Prostate gland (tissue), 2 donors: ENCODE measurements at regions not wholly inside any gene's neighbourhood (a gene's known extent, or its start where the extent isn't known, plus 50 kb on each side); places are given as distances from the start of the nearest gene placed in this dataset.

Experiments
- POLR2A ChIP-seq: fragments of 450-650 bp; IDR thresholded peaks from one replicate; pipeline ENCODE4 v1.6.1; 2016; ENCODE audit warnings: antibody characterized with exemption, mild to moderate bottlenecking
- POLR2AphosphoS5 ChIP-seq: sonication (generic); formaldehyde crosslinking; IDR thresholded peaks from one replicate; pipeline ENCODE4 v1.6.1; 2017; ENCODE audit warnings: antibody characterized with exemption
- TF ChIP-seq, protein P1 (sequence below), 4 experiments: fragments of 200-600 bp in 2 of 4; fragments of 450-650 bp in 2 of 4; sonication (generic) in 2 of 4; IDR thresholded peaks; 1 replicate in 3 of 4; 2 replicates in 1 of 4; pipeline ENCODE4 v1.5.1; 2016 to 2019; ENCODE audit warnings: antibody characterized with exemption in 4 of 4, mild to moderate bottlenecking in 2 of 4, moderate library complexity in 2 of 4

DNA sequence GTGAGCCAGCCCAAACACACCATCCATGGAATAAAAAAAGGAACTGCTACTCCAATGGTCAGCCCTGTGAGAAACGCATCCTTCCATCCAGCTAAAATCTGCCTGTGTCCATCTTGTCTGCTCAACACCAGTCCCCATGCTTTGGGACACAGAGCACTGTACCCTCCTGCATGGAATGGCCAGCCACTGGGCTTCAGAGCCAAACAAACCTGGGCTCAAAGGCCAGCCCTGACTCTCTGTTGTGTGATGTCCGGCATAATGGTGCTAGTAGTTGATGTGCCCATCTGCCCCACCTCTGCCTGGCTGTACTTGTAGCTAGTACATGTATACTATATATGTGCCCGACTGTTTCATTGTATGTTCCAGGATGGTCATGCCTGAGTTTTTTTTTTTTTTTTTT, 77.6 kb upstream of the AMZ2 start:
- TF ChIP-seq, protein P1, sequence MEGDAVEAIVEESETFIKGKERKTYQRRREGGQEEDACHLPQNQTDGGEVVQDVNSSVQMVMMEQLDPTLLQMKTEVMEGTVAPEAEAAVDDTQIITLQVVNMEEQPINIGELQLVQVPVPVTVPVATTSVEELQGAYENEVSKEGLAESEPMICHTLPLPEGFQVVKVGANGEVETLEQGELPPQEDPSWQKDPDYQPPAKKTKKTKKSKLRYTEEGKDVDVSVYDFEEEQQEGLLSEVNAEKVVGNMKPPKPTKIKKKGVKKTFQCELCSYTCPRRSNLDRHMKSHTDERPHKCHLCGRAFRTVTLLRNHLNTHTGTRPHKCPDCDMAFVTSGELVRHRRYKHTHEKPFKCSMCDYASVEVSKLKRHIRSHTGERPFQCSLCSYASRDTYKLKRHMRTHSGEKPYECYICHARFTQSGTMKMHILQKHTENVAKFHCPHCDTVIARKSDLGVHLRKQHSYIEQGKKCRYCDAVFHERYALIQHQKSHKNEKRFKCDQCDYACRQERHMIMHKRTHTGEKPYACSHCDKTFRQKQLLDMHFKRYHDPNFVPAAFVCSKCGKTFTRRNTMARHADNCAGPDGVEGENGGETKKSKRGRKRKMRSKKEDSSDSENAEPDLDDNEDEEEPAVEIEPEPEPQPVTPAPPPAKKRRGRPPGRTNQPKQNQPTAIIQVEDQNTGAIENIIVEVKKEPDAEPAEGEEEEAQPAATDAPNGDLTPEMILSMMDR (IDR thresholded peaks at IDR 0.05): no peak
- TF ChIP-seq POLR2AphosphoS5: no peak
- no peak for TF ChIP-seq POLR2A
